ENCODE measurements at regions not wholly inside any gene's neighbourhood (a gene's known extent, or its start where the extent isn't known, plus 50 kb on each side); places are given as distances from the start of the nearest gene placed in this dataset.

GRCh38 chr2:47251404-47251675, 75.0 kb upstream of the CALM2 start:
- TF ChIP-seq POLR2A (IDR thresholded peaks at IDR 0.05) (no peak), CTCF (IDR thresholded peaks at IDR 0.05) (no peak)

Data from stomach (tissue), 4 donors.